K562 (cell line): ENCODE measurements at regions not wholly inside any gene's neighbourhood (a gene's known extent, or its start where the extent isn't known, plus 50 kb on each side); places are given as distances from the start of the nearest gene placed in this dataset.

Source experiments
- ATAC-seq: fragments of 200-7000 bp; cut with Tn5 transposase; 3 replicates; pipeline ENCODE4 v1.9.1; 2020; ENCODE audit warnings: moderate library complexity
- BruUV-seq: library from RNA; stranded (reverse); fragments of 400-500 nt; replicated peaks from 2 replicates; lab custom pipeline; 2021; lab: Mats Ljungman, UMichigan
- CTCF ChIA-PET: fragments of 300-600 bp; formaldehyde crosslinking; extraction: SDS; loops from one replicate; lab custom pipeline; 2021; ENCODE audit warnings: low intra/inter-chr PET ratio; lab: Yijun Ruan, JAX
- POLR2A ChIA-PET: fragments of 300-600, 350-650 bp; sonication (Branson Sonifier 250); formaldehyde crosslinking; extraction: SDS; loops from one replicate; lab custom pipeline; 2021; ENCODE audit warnings: antibody characterized with exemption, inconsistent platforms; lab: Yijun Ruan, JAX
- DNase-seq, 4 experiments: peaks; one replicate each; pipeline versions ENCODE4 v3.0.0 to v3.0.0-alpha.2; 2011 to 2018; ENCODE audit warnings: low spot score in 3 of 4, mixed read lengths in 3 of 4; ENCODE audit errors: extremely low read depth in 1 of 4
- FAIRE-seq: peaks from 2 replicates; lab custom pipeline; 2011; peaks lifted over from hg19 to GRCh38; lab: Jason Lieb, UNC
- H2AFZ ChIP-seq: 2 replicates; pipeline ENCODE4 v1.6.0; 2011; ENCODE audit warnings: low read depth, low read length, control low read depth, inconsistent platforms
- H3K27ac ChIP-seq: fragments of 200-600 bp; 3 replicates; pipeline ENCODE4 v1.8.0; 2011; ENCODE audit warnings: low read depth, mild to moderate bottlenecking, control low read depth, inconsistent platforms, low read length, moderate library complexity, mixed read lengths; ENCODE audit errors: extremely low read depth
- H3K27me3 ChIP-seq, 2 experiments: fragments of 300-600 bp in 1 of 2; 2 replicates in 1 of 2; 3 replicates in 1 of 2; pipeline versions ENCODE4 v1.6.0 to v1.8.0; 2011; ENCODE audit warnings: inconsistent platforms in 2 of 2, low read length in 2 of 2, mild to moderate bottlenecking in 1 of 2, mixed read lengths in 1 of 2, moderate library complexity in 1 of 2; ENCODE audit not compliant: control insufficient read depth in 2 of 2, insufficient read depth in 2 of 2
- H3K36me3 ChIP-seq: fragments of 300-600 bp; 3 replicates; pipeline ENCODE4 v1.8.0; 2011; ENCODE audit warnings: mild to moderate bottlenecking, low read length, inconsistent platforms; ENCODE audit not compliant: control insufficient read depth, insufficient read depth
- H3K4me1 ChIP-seq, 2 experiments: fragments of 200-600 bp in 1 of 2; replicated peaks in 1 of 2; 2 replicates in 1 of 2; 3 replicates in 1 of 2; pipeline versions ENCODE4 v1.5.1 to v1.8.0; 2011; ENCODE audit warnings: inconsistent platforms in 2 of 2, low read length in 2 of 2, mild to moderate bottlenecking in 1 of 2, mixed read lengths in 1 of 2, moderate library complexity in 1 of 2; ENCODE audit not compliant: control insufficient read depth in 2 of 2, insufficient read depth in 2 of 2
- H3K4me2 ChIP-seq: 2 replicates; pipeline ENCODE4 v1.6.1; 2011; ENCODE audit warnings: low read length, control low read depth, inconsistent platforms, mixed read lengths; ENCODE audit not compliant: insufficient read depth
- H3K4me3 ChIP-seq: fragments of 200-600 bp; sonication (generic), shearing (Covaris generic); 2 replicates; pipeline ENCODE4 v1.5.1; 2016; ENCODE audit warnings: control low read depth, inconsistent platforms
- H3K79me2 ChIP-seq: fragments of 200-600 bp; 3 replicates; pipeline ENCODE4 v1.8.0; 2011; ENCODE audit warnings: low read length, inconsistent platforms; ENCODE audit not compliant: control insufficient read depth, insufficient read depth
- H3K9ac ChIP-seq, 2 experiments: 2 replicates each; pipeline versions ENCODE4 v1.6.0 to v1.6.1; 2011; ENCODE audit warnings: low read depth in 2 of 2, low read length in 2 of 2, control low read depth in 1 of 2, inconsistent platforms in 1 of 2, mild to moderate bottlenecking in 1 of 2, mixed read lengths in 1 of 2; ENCODE audit not compliant: insufficient read depth in 1 of 2
- H3K9me1 ChIP-seq: one replicate; pipeline ENCODE4 v1.6.0; 2011; ENCODE audit warnings: inconsistent platforms, mild to moderate bottlenecking, low read length, moderate library complexity; ENCODE audit not compliant: control insufficient read depth, insufficient read depth
- H3K9me3 ChIP-seq: replicated peaks from 2 replicates; pipeline ENCODE4 v1.5.1; 2011; ENCODE audit warnings: low read depth, low read length, inconsistent platforms; ENCODE audit not compliant: control insufficient read depth, insufficient read depth
- H4K20me1 ChIP-seq: replicated peaks from 2 replicates; pipeline ENCODE4 v1.6.1; 2011; ENCODE audit warnings: low read length, inconsistent platforms, mixed read lengths; ENCODE audit not compliant: control insufficient read depth, insufficient read depth
- NFATC3 ChIP-seq: fragments of 450-650 bp; IDR thresholded peaks from 2 replicates; pipeline ENCODE4 v1.6.1; 2017; ENCODE audit warnings: mild to moderate bottlenecking
- OTX1 ChIP-seq: fragments of 450-650 bp; formaldehyde crosslinking; IDR thresholded peaks from 2 replicates; pipeline ENCODE4 v1.4.0; 2022; ENCODE audit warnings: mild to moderate bottlenecking
- SAFB2 ChIP-seq: fragments of 200-400 bp; formaldehyde crosslinking; IDR thresholded peaks from 2 replicates; pipeline ENCODE4 v1.6.1; 2018; ENCODE audit warnings: borderline replicate concordance, low read length, low read depth, moderate library complexity; ENCODE audit not compliant: severe bottlenecking
- TGIF2 ChIP-seq: sonication (generic); formaldehyde crosslinking; IDR thresholded peaks from 2 replicates; pipeline ENCODE4 v1.8.1; 2022; ENCODE audit warnings: mild to moderate bottlenecking, missing genetic modification reagents, moderate library complexity
- ZBTB1 ChIP-seq: sonication (generic); formaldehyde crosslinking; IDR thresholded peaks from 2 replicates; pipeline ENCODE4 v1.8.1; 2023; ENCODE audit warnings: missing genetic modification reagents, low read depth, mild to moderate bottlenecking, borderline replicate concordance
- ZSCAN32 ChIP-seq: fragments of 450-650 bp; formaldehyde crosslinking; IDR thresholded peaks from 2 replicates; pipeline ENCODE4 v1.4.0; 2020; ENCODE audit warnings: mild to moderate bottlenecking, moderate library complexity
- in situ Hi-C: fragments of 300-500 bp; cut with MboI; formaldehyde crosslinking; loops from 4 replicates; pipeline ENCODE4 v1.15.0; 2018; ENCODE audit warnings: inconsistent platforms, mixed read lengths
- intact Hi-C: fragments of 100-400 bp; cut with micrococcal nuclease; formaldehyde crosslinking; loops from 2 replicates; pipeline ENCODE4 v1.14.2; 2022
- TF ChIP-seq, protein P1 (sequence below): fragments of 450-650 bp; IDR thresholded peaks from 2 replicates; pipeline ENCODE4 v1.6.1; 2017; ENCODE audit warnings: antibody characterized with exemption, mild to moderate bottlenecking
- TF ChIP-seq, protein P2 (sequence below): IDR thresholded peaks from 2 replicates; pipeline ENCODE4 v1.6.1; 2014; ENCODE audit warnings: antibody characterized with exemption

DNA sequence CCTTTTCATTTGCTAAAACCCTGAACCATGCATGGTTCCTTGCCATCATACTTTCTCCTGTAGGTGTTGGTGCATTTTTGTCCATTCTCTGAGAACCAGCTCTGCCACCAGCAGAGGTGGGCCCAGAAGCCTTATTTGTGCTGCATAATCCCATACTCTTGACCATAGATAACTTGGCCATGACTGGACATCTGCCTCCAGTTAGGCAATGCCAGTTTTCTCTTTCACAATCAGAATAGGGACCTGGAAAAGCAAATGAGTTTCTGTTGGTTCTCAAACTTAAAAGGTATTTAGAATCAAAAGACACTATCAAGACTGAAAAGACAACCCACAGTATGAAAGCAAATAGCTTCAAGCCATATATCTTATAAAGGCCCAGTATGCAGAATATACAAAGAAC is 167.3 kb downstream of the MAIP1 start:
- H3K36me3 ChIP-seq = no peaks in the 10 kb centered on the region
- H4K20me1 ChIP-seq = no peaks in the 10 kb centered on the region
- intact Hi-C loops = no loop called here
- FAIRE-seq = no peak
- H3K4me3 ChIP-seq = no peak overlapping the region
- no peak for DNase-seq
- H3K9ac ChIP-seq = no peak overlapping the region
- ATAC-seq = no peak
- no peak for TF ChIP-seq SAFB2
- no peak for TF ChIP-seq TGIF2
- no peak for TF ChIP-seq ZSCAN32 (CRISPR knock-in tag)
- TF ChIP-seq OTX1 (CRISPR knock-in tag) = no peak
- TF ChIP-seq NFATC3 = no peak
- TF ChIP-seq ZBTB1 (CRISPR knock-in tag) = no peak
- TF ChIP-seq, protein P1, sequence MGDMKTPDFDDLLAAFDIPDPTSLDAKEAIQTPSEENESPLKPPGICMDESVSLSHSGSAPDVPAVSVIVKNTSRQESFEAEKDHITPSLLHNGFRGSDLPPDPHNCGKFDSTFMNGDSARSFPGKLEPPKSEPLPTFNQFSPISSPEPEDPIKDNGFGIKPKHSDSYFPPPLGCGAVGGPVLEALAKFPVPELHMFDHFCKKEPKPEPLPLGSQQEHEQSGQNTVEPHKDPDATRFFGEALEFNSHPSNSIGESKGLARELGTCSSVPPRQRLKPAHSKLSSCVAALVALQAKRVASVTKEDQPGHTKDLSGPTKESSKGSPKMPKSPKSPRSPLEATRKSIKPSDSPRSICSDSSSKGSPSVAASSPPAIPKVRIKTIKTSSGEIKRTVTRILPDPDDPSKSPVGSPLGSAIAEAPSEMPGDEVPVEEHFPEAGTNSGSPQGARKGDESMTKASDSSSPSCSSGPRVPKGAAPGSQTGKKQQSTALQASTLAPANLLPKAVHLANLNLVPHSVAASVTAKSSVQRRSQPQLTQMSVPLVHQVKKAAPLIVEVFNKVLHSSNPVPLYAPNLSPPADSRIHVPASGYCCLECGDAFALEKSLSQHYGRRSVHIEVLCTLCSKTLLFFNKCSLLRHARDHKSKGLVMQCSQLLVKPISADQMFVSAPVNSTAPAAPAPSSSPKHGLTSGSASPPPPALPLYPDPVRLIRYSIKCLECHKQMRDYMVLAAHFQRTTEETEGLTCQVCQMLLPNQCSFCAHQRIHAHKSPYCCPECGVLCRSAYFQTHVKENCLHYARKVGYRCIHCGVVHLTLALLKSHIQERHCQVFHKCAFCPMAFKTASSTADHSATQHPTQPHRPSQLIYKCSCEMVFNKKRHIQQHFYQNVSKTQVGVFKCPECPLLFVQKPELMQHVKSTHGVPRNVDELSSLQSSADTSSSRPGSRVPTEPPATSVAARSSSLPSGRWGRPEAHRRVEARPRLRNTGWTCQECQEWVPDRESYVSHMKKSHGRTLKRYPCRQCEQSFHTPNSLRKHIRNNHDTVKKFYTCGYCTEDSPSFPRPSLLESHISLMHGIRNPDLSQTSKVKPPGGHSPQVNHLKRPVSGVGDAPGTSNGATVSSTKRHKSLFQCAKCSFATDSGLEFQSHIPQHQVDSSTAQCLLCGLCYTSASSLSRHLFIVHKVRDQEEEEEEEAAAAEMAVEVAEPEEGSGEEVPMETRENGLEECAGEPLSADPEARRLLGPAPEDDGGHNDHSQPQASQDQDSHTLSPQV = no peak
- TF ChIP-seq, protein P2, sequence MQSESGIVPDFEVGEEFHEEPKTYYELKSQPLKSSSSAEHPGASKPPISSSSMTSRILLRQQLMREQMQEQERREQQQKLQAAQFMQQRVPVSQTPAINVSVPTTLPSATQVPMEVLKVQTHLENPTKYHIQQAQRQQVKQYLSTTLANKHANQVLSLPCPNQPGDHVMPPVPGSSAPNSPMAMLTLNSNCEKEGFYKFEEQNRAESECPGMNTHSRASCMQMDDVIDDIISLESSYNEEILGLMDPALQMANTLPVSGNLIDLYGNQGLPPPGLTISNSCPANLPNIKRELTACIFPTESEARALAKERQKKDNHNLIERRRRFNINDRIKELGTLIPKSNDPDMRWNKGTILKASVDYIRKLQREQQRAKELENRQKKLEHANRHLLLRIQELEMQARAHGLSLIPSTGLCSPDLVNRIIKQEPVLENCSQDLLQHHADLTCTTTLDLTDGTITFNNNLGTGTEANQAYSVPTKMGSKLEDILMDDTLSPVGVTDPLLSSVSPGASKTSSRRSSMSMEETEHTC = no peak
- BruUV-seq = no TSS peak
- H3K9me3 ChIP-seq = peaks cover 3% of the 10 kb centered on the region
- peaks cover 4 to 9% of the 10 kb centered on the region in 2 experiments; a peak in 3 of 5 replicates for H3K4me1 ChIP-seq
- H3K79me2 ChIP-seq = no peaks in the 10 kb centered on the region
- no peak overlapping the region for H3K4me2 ChIP-seq
- no peaks in the 10 kb centered on the region for H3K9me1 ChIP-seq
- in situ Hi-C loops = no loop called here
- H3K27me3 ChIP-seq = no peaks in the 10 kb centered on the region; a peak in 1 of 5 replicates
- H3K27ac ChIP-seq = no peak overlapping the region
- no peak overlapping the region for H2AFZ ChIP-seq
- ChIA-PET POLR2A (no interaction called here), CTCF (no interaction called here)
